DMS114 treated with DMSO at 0.1 percent for 48 hours (cell line): ENCODE measurements at regions not wholly inside any gene's neighbourhood (a gene's known extent, or its start where the extent isn't known, plus 50 kb on each side); places are given as distances from the start of the nearest gene placed in this dataset.
"Not testable (repeated sequence)": the region's sequence is repeated elsewhere in the genome, so short reads cannot be mapped to it uniquely, and the experiment has no call there.

Experiments
- DNase-seq: peaks from one replicate; lab custom pipeline; 2025; ENCODE audit not compliant: unreplicated experiment; lab: John Stamatoyannopoulos, UW

GRCh38 chr21:23138797-23139196 is 2140.6 kb downstream of the NCAM2 start:
- DNase-seq = no peak

- DNase-seq = no peak
Measured at GRCh38 chr21:23152130-23152529, 2153.9 kb downstream of the NCAM2 start.

- not testable (repeated sequence) for DNase-seq
Measured at GRCh38 chr21:23153842-23154241, 2155.6 kb downstream of the NCAM2 start.

- no peak for DNase-seq
Measured at GRCh38 chr21:23155281-23155680, 2157.1 kb downstream of the NCAM2 start.

- DNase-seq = no peak
Measured at GRCh38 chr21:23160914-23161313, 2162.7 kb downstream of the NCAM2 start.

- DNase-seq = no peak
Measured at GRCh38 chr21:23162198-23162946, 2164.2 kb downstream of the NCAM2 start.
